ENCODE measurements at regions not wholly inside any gene's neighbourhood (a gene's known extent, or its start where the extent isn't known, plus 50 kb on each side); places are given as distances from the start of the nearest gene placed in this dataset.

GRCh38 chr5:2849429-2849828, 98.0 kb upstream of the IRX2 start:
- TF ChIP-seq FOXK2 (IDR thresholded peaks at IDR 0.05) (no peak), ZNF384 (IDR thresholded peaks at IDR 0.05) (no peak), BHLHE40 (IDR thresholded peaks at IDR 0.05; ENCODE audit: borderline replicate concordance) (no peak), ARNT (IDR thresholded peaks at IDR 0.05) (no peak), SUZ12 (IDR thresholded peaks at IDR 0.05) (no peak), CTBP1 (IDR thresholded peaks at IDR 0.05; ENCODE audit: borderline replicate concordance) (no peak), ELF4 (IDR thresholded peaks at IDR 0.05) (no peak), NFRKB (IDR thresholded peaks at IDR 0.05) (no peak), HDGF (IDR thresholded peaks at IDR 0.05; ENCODE audit: borderline replicate concordance) (no peak), TARDBP (IDR thresholded peaks at IDR 0.05) (no peak), PKNOX1 (IDR thresholded peaks at IDR 0.05) (no peak), FOXM1 (IDR thresholded peaks at IDR 0.05; ENCODE audit: borderline replicate concordance) (no peak), FOXA1 (IDR thresholded peaks at IDR 0.05) (no peak), L3MBTL2 (conservative IDR thresholded peaks at IDR 0.05) (no peak), LEF1 (IDR thresholded peaks at IDR 0.05; ENCODE audit: borderline replicate concordance) (no peak), SP1 (IDR thresholded peaks at IDR 0.05) (no peak)
- ChIA-PET POLR2A (no interaction called here), CTCF (no interaction called here)
- no peak for DNase-seq (ENCODE audit: extremely low spot score)

GRCh38 chr5:2848619-2849018, 97.1 kb upstream of the IRX2 start:
- TF ChIP-seq CTBP1 (IDR thresholded peaks at IDR 0.05; ENCODE audit: borderline replicate concordance) (no peak), ZNF384 (IDR thresholded peaks at IDR 0.05) (no peak), L3MBTL2 (conservative IDR thresholded peaks at IDR 0.05) (no peak), PKNOX1 (IDR thresholded peaks at IDR 0.05) (no peak), HDGF (IDR thresholded peaks at IDR 0.05; ENCODE audit: borderline replicate concordance) (no peak), ELF4 (IDR thresholded peaks at IDR 0.05) (no peak), NFRKB (IDR thresholded peaks at IDR 0.05) (no peak), FOXA1 (IDR thresholded peaks at IDR 0.05) (no peak)
- DNase-seq (ENCODE audit: extremely low spot score): no peak
- CTCF ChIA-PET: no interaction called here
- POLR2A ChIA-PET: no interaction called here

GRCh38 chr5:2847608-2848007, 96.1 kb upstream of the IRX2 start:
- POLR2A ChIA-PET: no interaction called here
- no peak for DNase-seq (ENCODE audit: extremely low spot score)
- TF ChIP-seq HDGF (IDR thresholded peaks at IDR 0.05; ENCODE audit: borderline replicate concordance) (no peak), BHLHE40 (IDR thresholded peaks at IDR 0.05; ENCODE audit: borderline replicate concordance) (no peak), PKNOX1 (IDR thresholded peaks at IDR 0.05) (no peak), ARNT (IDR thresholded peaks at IDR 0.05) (no peak), FOXM1 (IDR thresholded peaks at IDR 0.05; ENCODE audit: borderline replicate concordance) (no peak), L3MBTL2 (conservative IDR thresholded peaks at IDR 0.05) (no peak), SP1 (IDR thresholded peaks at IDR 0.05) (no peak)
- CTCF ChIA-PET: no interaction called here

- no peak for DNase-seq (ENCODE audit: extremely low spot score)
- CTCF ChIA-PET: no interaction called here
- TF ChIP-seq FOXM1 (IDR thresholded peaks at IDR 0.05; ENCODE audit: borderline replicate concordance) (no peak), FOXK2 (IDR thresholded peaks at IDR 0.05) (no peak)
- POLR2A ChIA-PET: no interaction called here
Measured at GRCh38 chr5:2841208-2841607, 89.7 kb upstream of the IRX2 start.

- ChIA-PET CTCF (no interaction called here), POLR2A (no interaction called here)
- TF ChIP-seq FOXK2 (IDR thresholded peaks at IDR 0.05) (no peak), FOXM1 (IDR thresholded peaks at IDR 0.05; ENCODE audit: borderline replicate concordance) (no peak), L3MBTL2 (conservative IDR thresholded peaks at IDR 0.05) (no peak), NFRKB (IDR thresholded peaks at IDR 0.05) (no peak), TARDBP (IDR thresholded peaks at IDR 0.05) (no peak), BHLHE40 (IDR thresholded peaks at IDR 0.05; ENCODE audit: borderline replicate concordance) (no peak), LEF1 (IDR thresholded peaks at IDR 0.05; ENCODE audit: borderline replicate concordance) (no peak), ZNF384 (IDR thresholded peaks at IDR 0.05) (no peak), ELF4 (IDR thresholded peaks at IDR 0.05) (no peak), SUZ12 (IDR thresholded peaks at IDR 0.05) (no peak), ARNT (IDR thresholded peaks at IDR 0.05) (no peak), HDGF (IDR thresholded peaks at IDR 0.05; ENCODE audit: borderline replicate concordance) (no peak)
- no peak for DNase-seq (ENCODE audit: extremely low spot score)
Measured at GRCh38 chr5:2840372-2840915, 89.0 kb upstream of the IRX2 start.

GRCh38 chr5:2836133-2836532, 84.7 kb upstream of the IRX2 start:
- TF ChIP-seq HDGF (IDR thresholded peaks at IDR 0.05; ENCODE audit: borderline replicate concordance) (no peak), FOXA1 (IDR thresholded peaks at IDR 0.05) (no peak), FOXM1 (IDR thresholded peaks at IDR 0.05; ENCODE audit: borderline replicate concordance) (no peak), ZNF384 (IDR thresholded peaks at IDR 0.05) (no peak), LEF1 (IDR thresholded peaks at IDR 0.05; ENCODE audit: borderline replicate concordance) (no peak), CTBP1 (IDR thresholded peaks at IDR 0.05; ENCODE audit: borderline replicate concordance) (no peak), BHLHE40 (IDR thresholded peaks at IDR 0.05; ENCODE audit: borderline replicate concordance) (no peak)
- ChIA-PET CTCF (no interaction called here), POLR2A (no interaction called here)
- DNase-seq (ENCODE audit: extremely low spot score): no peak

GRCh38 chr5:2833556-2833955, 82.1 kb upstream of the IRX2 start:
- CTCF ChIA-PET: no interaction called here
- TF ChIP-seq ZNF384 (IDR thresholded peaks at IDR 0.05): no peak
- TF ChIP-seq L3MBTL2 (conservative IDR thresholded peaks at IDR 0.05): no peak
- no peak for TF ChIP-seq CTBP1 (IDR thresholded peaks at IDR 0.05; ENCODE audit: borderline replicate concordance)
- no peak for TF ChIP-seq PKNOX1 (IDR thresholded peaks at IDR 0.05)
- DNase-seq (ENCODE audit: extremely low spot score): no peak
- POLR2A ChIA-PET: no interaction called here

Measured in HEK293T (cell line).